ENCODE measurements at regions not wholly inside any gene's neighbourhood (a gene's known extent, or its start where the extent isn't known, plus 50 kb on each side); places are given as distances from the start of the nearest gene placed in this dataset.

- H3K27ac ChIP-seq (ENCODE audit: low read depth, low read length) = no peak overlapping the region
- H3K4ac ChIP-seq (replicated peaks; ENCODE audit: insufficient read length, low read depth, low read length) = no peak overlapping the region
- no peak overlapping the region for H3K56ac ChIP-seq (replicated peaks; ENCODE audit: insufficient read length, low read depth, low read length)
- no peaks in the 10 kb centered on the region for H3K36me3 ChIP-seq (ENCODE audit: control insufficient read depth in 2 of 4, insufficient read depth in 4 of 4, low read length in 3 of 4)
- no peak overlapping the region for H4K8ac ChIP-seq (ENCODE audit: extremely low read depth, insufficient read depth, low read length)
- no peak overlapping the region for H2BK5ac ChIP-seq (ENCODE audit: low read depth, low read length)
- H3K79me2 ChIP-seq (ENCODE audit: control insufficient read depth in 1 of 2, insufficient read depth in 2 of 2, low read length in 2 of 2) = no peaks in the 10 kb centered on the region
- 85% methylated on average over 12 of the region's 12 CpGs; no CpG with 5 or more reads in 1 of the 2 experiments for WGBS, 2 experiments (ENCODE audit: extremely low coverage in 1 of 2, insufficient coverage in 1 of 2, insufficient read length in 1 of 2, insufficient replicate concordance in 2 of 2, low coverage in 1 of 2, low lambda C conversion rate in 2 of 2, missing lambda C conversion rate in 1 of 2)
- CTCF ChIA-PET (ENCODE audit: partially characterized antibody) = interaction anchor here (0.6 to 4.9 kb wide), 13 partner anchors 11 to 350 kb away, joined by 3 to 27 read pairs (median 4); no protein-coding TSS in a partner anchor
- TF ChIP-seq SAP30 (IDR thresholded peaks at IDR 0.05; ENCODE audit: insufficient read depth, insufficient replicate concordance, low read length) (no peak), CTCF (IDR thresholded peaks at IDR 0.05; ENCODE audit: control extremely low read depth in 1 of 3, insufficient read depth in 1 of 3, low read depth in 1 of 3, low read length in 3 of 3) (peak in 2 of 3 experiments; percentile 21; a peak in 2 of 4 replicates), CBX8 (IDR thresholded peaks at IDR 0.05; ENCODE audit: borderline replicate concordance, low read depth, low read length) (no peak), MAFK (IDR thresholded peaks at IDR 0.05; ENCODE audit: low read depth, low read length) (no peak), RAD21 (IDR thresholded peaks at IDR 0.05 in 1 of 2, conservative IDR thresholded peaks at IDR 0.05 in 1 of 2; ENCODE audit: low read depth in 2 of 2, low read length in 2 of 2) (peak; percentile 39 to 48), SUZ12 (IDR thresholded peaks at IDR 0.05; ENCODE audit: low read length) (no peak), YY1 (IDR thresholded peaks at IDR 0.05; ENCODE audit: low read depth, low read length) (no peak)
- no peaks in the 10 kb centered on the region for H4K20me1 ChIP-seq (replicated peaks in 1 of 2; ENCODE audit: control insufficient read depth in 1 of 2, insufficient read depth in 2 of 2, low read length in 2 of 2)
- POLR2A ChIA-PET (ENCODE audit: partially characterized antibody) = interaction anchor here (1.0 to 1.7 kb wide), 3 partner anchors 14 to 301 kb away, joined by 3 read pairs; no protein-coding TSS in a partner anchor
- DNase-seq (ENCODE audit: low read depth in 1 of 2, low spot score in 2 of 2) (no peak), FAIRE-seq (no peak)
- H2BK15ac ChIP-seq (ENCODE audit: low read length) = no peak overlapping the region
- H3K14ac ChIP-seq (ENCODE audit: insufficient read length) = no peak overlapping the region
- no peak overlapping the region for H3K23ac ChIP-seq (ENCODE audit: insufficient read length)
- no peak overlapping the region for H4K91ac ChIP-seq (replicated peaks; ENCODE audit: insufficient read length, low read length)
- no peak overlapping the region for H2BK120ac ChIP-seq (replicated peaks; ENCODE audit: low read depth, low read length)
- no peak overlapping the region for H2AFZ ChIP-seq (ENCODE audit: low read length)
- H3K4me1 ChIP-seq (replicated peaks in 1 of 4; ENCODE audit: control insufficient read depth in 3 of 4, insufficient read depth in 4 of 4, low read length in 3 of 4) = peaks cover 8 to 24% (median 14%) of the 10 kb centered on the region in 4 experiments
- no peak overlapping the region for H2AK5ac ChIP-seq (ENCODE audit: low read depth, low read length)
- 0 out of 2 replicates have a peak overlapping the region, but pooled peaks have one; percentile 46 for H2BK12ac ChIP-seq (ENCODE audit: low read depth, low read length)
- no peak overlapping the region for H3K4me3 ChIP-seq (ENCODE audit: extremely low read depth in 1 of 4, insufficient read depth in 2 of 4, low read depth in 3 of 4, low read length in 4 of 4)
- no peaks in the 10 kb centered on the region for H3K79me1 ChIP-seq (ENCODE audit: low read depth, low read length)
- H3K9me3 ChIP-seq (ENCODE audit: insufficient read depth in 2 of 2, low read depth in 1 of 2, low read length in 1 of 2) = peaks cover 0 to under 1% of the 10 kb centered on the region in 2 experiments; a peak in 1 of 4 replicates
- peaks cover 11 to 41% (median 35%) of the 10 kb centered on the region in 4 experiments for H3K27me3 ChIP-seq (replicated peaks in 1 of 4; ENCODE audit: control insufficient read depth in 3 of 4, extremely low read depth in 1 of 4, insufficient read depth in 3 of 4, low read length in 3 of 4)
- peaks cover 9% of the 10 kb centered on the region for H3K23me2 ChIP-seq (ENCODE audit: low read depth, low read length)
- H4K5ac ChIP-seq (ENCODE audit: insufficient read length, low read depth, low read length) = no peak overlapping the region
- H2BK20ac ChIP-seq (ENCODE audit: low read length) = no peak overlapping the region
- H3K18ac ChIP-seq (ENCODE audit: extremely low read depth, low read length) = no peak overlapping the region
- H3K4me2 ChIP-seq (ENCODE audit: insufficient read depth in 1 of 2, low read depth in 2 of 2, low read length in 2 of 2) = no peak overlapping the region
- H3K9ac ChIP-seq (replicated peaks in 1 of 4; ENCODE audit: extremely low read depth in 1 of 4, low read depth in 3 of 4, low read length in 3 of 4) = no peak overlapping the region
Measured at GRCh38 chr9:129480227-129480626, 140.7 kb downstream of the C9orf50 start.
